HG03469 (cell line): ENCODE measurements at regions not wholly inside any gene's neighbourhood (a gene's known extent, or its start where the extent isn't known, plus 50 kb on each side); places are given as distances from the start of the nearest gene placed in this dataset.
A peak's percentile ranks its signal among the peaks of the same experiment; 100 is the strongest.

Experiments
- ATAC-seq: cut with Tn5 transposase; IDR thresholded peaks from one replicate; pipeline ENCODE4 v1.9.1; 2021; ENCODE audit warnings: mild to moderate bottlenecking, moderate library complexity, moderate number of reproducible peaks; ENCODE audit not compliant: unreplicated experiment

DNA sequence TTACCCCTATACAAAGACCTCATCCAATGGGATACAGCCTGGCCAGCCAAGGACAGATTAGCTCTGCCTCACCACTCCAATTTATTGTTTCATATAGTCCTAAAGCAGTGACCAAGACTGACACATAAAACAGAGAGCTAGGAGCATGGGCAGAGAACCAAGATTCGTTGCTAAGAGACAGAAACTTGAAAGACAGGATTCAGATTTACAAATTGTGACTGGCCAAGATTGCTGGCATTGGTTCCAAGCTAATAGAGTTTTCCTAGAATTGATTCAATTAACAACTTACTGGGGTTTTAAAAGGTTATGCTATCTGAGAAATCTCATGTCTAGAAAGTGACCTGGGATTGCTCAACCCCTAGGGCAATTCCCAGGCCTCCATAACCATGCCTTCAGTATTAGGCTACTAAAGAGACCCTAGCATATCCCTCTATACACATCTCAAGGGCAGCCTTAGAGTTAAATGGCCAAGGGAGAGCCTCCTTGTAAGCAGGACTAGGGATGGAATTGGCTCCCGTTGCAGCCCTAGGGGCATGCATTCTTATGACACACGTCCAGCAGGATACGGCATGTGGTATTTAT lies 75.6 kb downstream of the ICOS start:
- no peak for ATAC-seq

DNA sequence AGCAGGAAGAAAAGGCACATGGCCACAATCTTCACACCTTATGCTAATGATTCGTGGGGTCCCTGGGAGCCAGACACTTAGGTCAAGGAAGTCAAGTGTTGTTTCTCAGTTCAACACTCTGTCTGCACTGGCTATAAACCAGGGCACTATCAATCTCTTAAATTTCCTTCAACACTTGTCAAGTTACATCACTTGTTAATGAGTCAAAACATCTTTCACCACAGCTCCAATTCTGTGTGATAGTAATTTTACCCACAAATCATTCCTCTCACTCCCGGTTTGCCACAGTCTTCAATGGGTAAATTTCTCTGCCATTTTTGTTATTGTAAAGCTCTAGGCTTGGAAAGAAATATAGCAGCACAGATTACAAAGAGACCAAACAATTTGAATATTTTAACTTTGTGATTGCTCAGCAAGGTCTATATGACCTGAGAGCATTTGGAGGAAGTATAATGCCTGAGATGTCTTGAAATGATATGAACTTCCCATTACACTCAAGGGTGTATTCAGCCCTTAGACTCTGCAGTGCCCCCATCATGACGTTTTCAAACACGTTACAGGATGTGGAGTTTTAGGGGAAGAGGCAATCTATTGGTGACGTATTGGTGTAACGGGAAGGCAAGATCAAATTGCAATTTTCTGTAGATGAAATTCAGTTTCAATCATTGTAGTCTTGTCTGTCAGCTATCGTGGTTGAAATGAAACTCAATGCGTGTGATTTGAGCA lies 78.7 kb downstream of the ICOS start:
- ATAC-seq: no peak

DNA sequence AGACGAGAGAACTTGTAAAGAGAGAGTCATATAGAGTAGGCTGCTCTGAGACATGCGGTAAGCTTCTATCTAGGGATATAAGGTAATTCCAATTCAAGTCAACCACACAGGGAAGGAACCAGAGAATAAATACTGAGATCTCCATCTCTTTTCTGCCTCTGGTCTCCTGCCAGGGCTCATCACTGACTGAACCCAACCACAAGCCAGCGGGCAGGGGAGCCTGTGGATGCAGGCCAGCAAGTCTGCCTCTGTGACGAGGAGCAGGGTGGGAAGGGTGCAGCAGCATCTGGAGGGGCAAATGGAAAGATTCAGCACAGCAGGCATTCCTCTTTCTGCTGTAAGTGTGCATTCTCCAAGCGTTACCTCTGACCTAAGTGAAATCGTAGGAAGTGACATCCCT lies 82.2 kb downstream of the ICOS start:
- no peak for ATAC-seq

DNA sequence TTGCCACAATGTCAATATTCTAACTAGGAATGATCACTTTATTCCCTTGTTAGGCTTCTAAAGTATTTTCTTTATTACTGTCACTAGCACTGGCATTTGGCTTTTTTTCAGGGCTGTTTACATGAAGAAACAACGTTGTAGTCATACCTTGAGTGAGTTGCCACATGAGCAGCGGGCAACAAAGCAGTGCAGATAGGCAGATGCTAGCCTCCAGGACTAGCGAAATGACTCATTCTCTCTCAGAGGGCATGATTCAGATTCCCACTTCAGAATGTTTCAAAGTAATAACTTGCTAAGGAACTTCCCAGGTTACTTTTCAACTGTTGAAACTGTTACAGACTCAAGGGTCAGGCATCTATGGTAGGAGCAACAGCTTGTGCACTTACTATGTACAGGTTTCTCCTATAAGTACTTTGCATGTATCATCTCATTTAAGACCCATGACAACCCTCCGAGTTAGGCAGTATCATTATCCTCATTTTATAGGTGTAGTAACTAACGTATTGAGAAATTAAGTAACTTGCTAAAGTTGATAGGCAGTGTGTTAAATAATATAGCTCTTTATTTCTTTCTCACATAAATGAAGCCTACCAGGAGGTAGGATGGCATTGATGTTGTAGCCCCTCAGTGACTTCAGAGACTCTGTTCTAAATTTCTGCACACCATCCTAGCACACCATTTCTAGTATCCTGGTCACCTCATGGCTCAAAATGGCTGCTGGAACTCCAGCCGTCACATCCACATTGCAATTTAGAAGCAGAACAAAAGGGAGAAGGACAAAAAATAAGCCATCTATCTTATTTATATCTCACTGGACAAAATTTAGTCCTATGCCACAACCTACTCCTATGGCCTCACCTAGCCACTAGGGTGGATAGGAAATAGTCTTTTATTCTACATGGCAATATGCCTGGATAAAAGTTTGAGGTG lies 83.3 kb downstream of the ICOS start:
- peak; percentile 62 for ATAC-seq

DNA sequence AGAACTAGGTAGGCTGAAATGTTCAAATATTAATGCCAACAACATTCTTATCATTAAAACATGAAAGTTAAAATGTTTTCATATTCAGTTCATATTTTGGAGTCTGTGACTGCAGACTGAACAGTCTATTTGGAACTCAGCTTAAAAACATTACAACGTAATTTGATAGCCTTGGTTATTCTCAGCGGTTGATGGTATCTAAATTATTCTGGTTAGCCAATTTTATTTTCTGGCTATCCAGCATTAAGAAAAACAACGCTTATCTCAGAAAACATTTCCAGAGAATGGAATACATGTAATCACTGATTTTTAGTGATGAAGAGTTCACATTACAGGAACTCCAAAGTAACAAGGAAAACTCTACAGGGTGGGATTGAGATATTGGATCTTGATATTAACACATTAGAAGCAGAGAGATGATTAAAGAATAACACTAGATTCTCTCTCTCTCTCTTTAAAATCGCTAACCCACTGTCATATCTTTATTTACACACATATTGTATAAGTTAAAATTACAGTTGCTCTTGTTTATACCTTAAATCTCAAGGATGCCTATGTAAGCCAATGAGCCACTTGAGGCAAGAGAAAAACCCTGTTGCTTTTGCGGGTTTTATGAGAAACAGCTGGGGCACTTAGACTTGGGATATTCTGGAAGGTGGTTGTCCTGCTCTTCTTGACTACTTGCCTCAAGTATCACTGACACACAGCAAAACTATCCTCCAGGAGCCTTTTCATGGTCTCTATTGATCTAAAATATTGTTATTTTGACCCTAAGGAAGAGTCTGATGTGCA lies 84.9 kb downstream of the ICOS start:
- no peak for ATAC-seq

DNA sequence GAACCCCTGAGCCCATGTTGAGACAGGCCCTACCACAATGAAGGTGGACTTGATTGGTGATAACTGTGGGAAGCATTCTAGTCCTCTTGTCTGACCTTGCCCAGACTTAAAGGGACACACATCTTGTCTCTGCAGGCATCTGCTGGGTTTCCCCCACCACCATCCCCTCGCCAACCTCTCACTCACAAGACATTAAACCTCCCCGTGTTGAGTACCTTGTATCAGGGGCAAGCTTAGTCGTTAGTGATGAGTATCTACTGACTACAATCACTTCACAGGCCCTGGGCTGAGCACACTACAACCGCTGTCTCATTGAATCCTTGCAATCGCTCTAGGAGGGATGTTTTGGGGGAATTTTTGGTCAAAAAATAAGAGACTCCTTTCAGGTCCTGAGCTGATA lies 86.0 kb downstream of the ICOS start:
- ATAC-seq: no peak

DNA sequence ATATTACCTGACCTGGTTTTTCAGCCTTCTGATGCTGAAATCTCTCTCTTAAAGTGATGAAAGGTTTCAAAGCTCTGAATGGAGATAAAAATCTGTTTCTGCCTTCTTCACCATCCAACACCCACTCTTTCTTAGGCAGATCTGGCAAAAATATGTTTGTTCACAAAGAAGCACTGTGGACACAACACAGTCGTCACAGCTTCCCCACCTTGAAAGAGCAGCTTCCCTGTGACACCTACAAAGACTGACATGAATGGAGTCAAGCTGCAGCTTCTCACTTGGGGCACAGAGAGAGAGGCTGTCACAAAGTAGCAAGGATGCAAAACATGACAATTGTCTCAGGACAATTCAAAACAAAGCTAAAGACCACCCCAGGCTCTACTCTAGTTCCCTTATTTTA lies 86.5 kb downstream of the ICOS start:
- ATAC-seq: no peak

DNA sequence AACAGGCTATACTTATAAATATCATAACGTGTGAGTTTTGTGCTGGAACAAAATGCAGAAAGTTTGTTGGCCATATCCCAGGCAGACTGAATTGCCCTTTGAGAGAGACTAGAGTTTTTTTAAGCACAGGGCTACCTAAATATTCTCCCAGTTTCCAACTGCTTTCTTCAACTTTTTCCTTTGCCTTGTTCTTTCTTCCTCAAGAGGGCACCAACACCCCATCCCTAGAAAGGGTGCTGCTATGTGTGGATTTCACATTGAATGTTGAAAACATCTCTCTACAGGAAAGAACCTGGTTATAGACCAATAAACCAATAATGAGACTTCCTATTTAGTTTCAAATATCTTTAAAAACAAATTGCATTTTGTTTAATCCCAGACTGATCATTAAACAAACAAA lies 87.9 kb downstream of the ICOS start:
- no peak for ATAC-seq

DNA sequence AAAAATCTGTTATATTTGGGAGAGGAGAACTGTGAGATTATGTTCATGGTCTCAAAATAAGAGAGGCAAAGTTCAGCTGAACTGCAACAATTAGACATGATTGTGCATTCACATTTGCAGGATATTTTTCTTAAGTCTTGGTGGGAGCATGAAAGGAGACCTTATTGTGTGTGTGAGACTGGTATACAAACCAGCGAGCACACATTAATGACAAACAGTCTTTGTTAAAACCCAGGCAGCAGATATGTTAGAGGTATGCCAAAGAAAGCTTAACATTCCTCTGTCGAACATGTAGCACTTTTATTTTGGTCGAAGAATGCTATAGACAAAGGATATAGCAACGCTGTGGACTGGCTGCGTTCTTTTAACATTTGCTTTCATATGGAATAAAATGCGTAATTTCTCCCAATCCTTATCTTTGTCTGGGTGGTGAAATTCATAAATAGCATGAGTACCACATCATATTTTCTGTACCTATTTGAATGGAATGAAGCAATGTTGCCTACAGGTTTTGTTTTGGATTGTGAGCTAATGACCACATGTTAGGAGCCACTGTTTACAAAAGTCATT lies 88.4 kb downstream of the ICOS start:
- no peak for ATAC-seq

DNA sequence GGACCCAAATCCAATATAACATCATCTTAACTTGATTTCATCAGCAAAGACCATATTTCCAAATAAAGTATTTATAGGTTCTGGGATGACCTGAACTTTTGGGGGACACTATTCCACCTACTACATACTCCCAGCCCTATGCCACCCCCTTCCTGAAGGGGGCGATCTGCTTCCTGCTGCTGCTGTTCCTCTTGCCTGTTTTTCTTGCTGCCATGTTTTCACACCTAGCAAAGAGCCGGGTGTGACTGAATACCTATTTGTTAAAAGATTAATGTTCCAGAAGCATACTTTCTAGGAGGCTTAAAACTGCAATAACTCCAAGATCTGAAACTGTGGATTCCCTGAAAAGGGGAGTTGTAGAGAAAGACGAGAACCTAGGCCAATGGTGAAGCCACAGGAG lies 89.7 kb downstream of the ICOS start:
- no peak for ATAC-seq

DNA sequence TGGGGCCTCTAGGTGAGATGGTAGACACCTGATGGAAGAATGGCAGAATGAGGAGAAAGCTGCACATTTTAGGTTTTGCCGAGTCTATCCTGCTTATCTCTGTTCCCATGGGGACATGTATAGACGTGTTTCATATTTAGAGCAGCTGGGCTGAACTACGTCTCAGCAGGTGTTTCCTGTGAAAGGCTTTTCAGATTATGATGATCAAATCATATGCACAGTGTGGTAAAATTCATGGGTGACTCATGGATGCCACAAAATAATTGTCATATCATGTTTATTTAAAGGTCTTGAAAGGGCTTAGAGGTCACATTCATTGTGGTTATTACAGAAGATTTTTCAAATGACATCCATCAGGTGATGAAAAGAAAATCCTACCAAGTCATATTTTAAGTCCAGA lies 90.5 kb downstream of the ICOS start:
- peak; percentile 94 for ATAC-seq

DNA sequence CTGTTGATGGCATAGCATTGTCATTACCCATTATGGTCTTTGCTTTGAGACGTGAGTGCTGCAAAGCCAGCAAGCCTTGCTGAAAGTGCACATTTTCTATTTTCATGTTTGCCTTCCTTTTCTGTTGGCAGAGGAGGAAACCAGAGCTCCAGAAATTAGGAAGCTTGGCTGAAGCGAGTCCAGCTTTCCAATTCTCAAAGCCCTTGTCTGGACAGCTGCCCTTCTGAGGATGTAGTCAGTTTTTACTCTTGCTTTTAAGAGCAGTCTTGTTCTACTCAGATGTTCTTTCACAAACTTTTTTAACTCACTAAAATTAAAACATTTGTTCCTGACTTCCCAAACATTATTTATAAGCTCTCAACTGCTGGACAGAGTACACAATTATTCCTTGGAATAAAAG lies 93.8 kb downstream of the ICOS start:
- ATAC-seq: no peak

DNA sequence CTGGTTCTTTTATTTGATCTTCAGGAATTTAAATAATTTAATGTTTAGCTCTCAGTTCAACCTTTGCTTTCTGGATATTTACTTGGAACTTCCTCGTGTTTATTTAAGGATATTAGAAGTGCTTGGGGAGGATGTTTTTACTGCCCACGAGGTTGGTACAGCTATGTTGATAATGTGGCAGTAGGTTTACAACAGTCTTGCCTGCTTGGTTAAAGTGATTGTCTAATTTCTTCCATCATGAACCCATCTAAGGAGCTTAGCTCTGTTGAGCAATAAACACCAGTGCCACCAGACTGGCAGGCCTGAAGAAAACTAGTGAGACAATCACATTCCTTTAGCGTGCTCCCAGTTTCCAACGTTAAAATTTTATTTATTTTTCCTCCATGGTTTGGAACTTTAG lies 94.5 kb downstream of the ICOS start:
- no peak for ATAC-seq

DNA sequence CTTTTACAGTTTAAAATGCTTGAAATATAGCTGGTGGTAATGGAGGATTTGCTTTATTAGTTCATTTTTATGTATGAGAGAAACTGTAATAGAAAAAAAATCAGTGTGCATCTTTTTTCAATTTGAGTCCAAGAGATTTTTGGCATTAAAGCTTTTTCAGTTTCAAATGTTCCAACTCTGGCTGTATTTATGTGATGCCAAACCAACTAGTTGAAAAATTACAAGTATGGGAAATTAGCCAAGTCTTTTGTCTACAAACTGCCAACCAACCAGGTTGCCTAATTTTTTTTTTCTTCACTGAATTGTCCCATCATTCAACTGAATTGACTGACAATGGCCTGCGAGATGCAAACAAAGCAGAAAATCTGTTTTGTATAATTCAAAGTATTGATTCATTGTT lies 95.7 kb downstream of the ICOS start:
- no peak for ATAC-seq

DNA sequence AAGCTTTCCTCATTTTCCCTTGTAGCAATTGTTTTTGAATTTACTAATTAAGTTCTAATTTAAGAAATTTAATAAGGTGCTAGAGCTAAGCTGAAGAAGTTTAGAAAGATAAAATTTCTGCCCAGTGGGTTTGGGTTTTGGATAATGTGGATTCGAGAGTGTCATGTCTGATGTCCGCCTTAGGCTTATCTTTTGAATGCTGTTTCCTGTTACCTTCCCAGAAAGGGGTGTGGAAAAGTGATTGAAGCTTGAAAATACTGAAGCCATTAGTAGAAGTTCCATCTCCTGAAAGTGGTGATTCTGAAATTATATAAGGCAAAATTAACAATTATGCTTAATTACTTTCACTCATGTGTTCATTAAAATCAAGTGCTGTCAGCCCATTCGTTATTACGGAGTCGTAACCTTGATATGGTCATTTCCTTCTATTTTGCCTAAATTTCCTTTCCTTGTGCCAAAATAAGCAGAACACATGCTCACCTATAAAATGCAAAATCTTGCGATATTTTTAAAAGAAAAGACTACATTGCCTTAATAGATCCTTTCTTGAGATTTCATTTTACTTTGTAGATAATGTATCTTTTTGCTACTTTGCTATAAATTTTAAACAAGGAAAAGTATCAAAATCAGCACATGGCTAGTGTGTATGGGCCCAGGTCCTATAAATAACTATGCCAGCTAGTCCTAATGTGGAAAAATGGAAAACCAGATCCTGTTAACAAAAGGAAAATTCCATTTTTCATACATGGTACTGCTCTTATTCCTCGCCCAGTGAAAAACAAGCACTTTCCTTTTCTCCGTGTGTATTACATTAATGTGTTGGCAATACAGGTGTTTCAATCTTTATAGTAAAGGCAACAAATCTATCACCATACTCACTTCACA lies 97.3 kb downstream of the ICOS start:
- no peak for ATAC-seq

DNA sequence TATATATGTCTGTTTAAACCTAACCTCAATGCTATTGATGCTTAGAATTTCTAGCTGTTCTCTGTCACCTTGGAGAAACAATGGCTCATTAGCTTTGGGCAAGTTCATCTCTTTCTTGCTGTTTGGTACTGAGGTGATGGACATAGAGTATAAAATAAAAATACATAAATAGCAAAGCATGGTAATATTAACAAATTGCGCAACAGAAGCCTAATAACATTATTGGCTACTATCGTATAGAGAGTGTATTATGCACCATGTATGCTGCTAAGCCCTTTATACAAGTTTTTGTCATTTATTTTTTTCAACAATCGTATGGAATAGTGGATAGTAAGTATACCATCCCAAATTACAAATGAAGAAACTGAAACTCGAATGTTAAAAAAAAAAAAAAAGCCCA lies 100.1 kb downstream of the ICOS start:
- ATAC-seq: no peak

DNA sequence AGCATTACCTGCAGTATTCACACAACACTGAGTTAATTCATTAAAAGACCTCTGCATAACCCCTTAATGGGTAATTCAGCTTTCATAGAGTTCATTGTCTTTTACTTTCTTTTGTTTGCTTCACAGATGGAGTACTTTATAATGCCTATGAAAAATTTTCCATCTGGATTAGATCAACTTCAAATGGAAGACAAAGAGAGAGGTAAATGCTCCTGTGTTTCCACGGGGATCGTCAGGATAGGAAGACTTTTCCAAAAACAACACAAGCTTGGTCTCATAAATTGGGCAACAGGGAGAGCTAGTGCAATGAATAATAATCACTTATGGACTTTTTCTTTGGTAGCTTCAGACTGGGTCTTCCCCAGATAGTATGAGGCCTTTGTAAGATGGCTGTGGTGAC lies 100.7 kb downstream of the ICOS start:
- ATAC-seq: no peak

DNA sequence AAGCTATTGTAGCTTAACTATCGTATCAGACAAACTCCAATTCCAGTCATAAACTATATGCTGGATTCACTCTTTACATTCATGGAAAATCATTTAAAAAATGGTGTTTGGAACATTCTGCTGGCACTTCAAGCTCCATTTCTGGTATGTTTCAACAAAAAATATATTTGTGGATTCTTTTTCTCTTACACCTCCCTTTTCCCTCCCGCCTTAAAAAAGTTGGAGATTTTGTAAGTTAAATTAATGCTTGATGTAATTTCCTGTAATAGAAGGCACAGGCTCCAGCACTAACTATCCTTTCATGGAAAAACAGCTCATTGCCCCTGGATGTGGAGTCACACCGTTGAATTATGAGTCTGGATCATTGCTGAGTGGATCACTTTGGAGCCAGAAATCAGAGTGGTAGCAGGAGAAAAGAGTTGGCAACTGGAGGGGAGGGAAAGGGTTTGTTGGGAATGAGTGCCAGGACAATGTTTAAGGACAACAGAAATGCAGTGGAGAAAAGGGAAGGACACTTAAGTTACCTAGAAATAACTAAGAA lies 102.8 kb downstream of the ICOS start:
- no peak for ATAC-seq

DNA sequence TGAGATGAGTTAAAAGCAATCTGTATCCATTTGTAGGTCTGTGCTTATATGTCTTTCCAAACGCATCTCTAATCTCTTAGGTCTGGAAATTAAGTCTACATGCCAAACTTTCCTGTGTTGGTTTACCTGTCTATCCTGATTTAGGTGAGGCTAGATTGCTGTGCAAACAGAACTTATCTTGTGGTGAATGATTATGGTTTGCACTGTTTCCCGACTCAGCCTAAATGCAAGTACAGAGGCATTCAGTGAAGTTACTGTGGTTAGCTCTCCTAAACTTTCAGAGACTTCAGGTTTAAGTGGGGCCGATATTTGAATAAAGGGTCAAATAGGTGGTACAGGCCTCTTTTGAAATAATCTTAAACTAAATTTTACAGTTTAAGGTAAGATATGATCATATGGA lies 103.5 kb downstream of the ICOS start:
- ATAC-seq: no peak

DNA sequence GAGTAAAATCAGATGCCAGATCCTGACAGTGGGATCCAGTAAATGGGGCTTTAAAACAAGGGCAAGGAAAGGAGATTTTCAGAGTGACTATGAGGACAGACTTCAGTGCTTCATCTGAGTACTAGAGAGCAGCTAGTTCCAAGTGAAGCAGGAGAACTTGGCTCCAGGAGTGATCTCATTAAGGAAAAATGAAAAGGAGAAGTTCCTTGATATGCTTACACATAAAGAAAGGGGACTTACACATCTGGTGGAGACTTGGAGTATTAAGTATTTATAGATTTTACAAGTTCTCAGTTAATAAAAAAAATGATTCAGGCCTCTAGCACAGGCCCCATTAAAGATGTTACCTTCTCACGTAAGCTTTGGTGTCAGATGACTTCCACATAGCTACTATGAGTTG lies 105.8 kb downstream of the ICOS start:
- ATAC-seq: no peak
